GM12878 (cell line): ENCODE measurements at regions not wholly inside any gene's neighbourhood (a gene's known extent, or its start where the extent isn't known, plus 50 kb on each side); places are given as distances from the start of the nearest gene placed in this dataset.

Experiments
- ATAC-seq: fragments of 200-7000 bp; cut with Tn5 transposase; 3 replicates; pipeline ENCODE4 v1.9.1; 2020; ENCODE audit warnings: mild to moderate bottlenecking, moderate library complexity
- BruUV-seq: library from RNA; stranded (reverse); fragments of 400-500 nt; replicated peaks from 2 replicates; lab custom pipeline; 2021; lab: Mats Ljungman, UMichigan
- CTCF ChIA-PET: fragments of 300-600 bp; sonication (Branson Sonifier 250); formaldehyde crosslinking; extraction: SDS; loops from one replicate; lab custom pipeline; 2021; ENCODE audit warnings: inconsistent platforms; lab: Yijun Ruan, JAX
- POLR2A ChIA-PET: fragments of 350-600 bp; formaldehyde crosslinking; extraction: SDS; loops from one replicate; lab custom pipeline; 2021; ENCODE audit warnings: inconsistent platforms; lab: Charles Lee
- RAD21 ChIA-PET: fragments of 300-600 bp; sonication (Branson Sonifier 250); formaldehyde crosslinking; loops from one replicate; lab custom pipeline; 2023; ENCODE audit warnings: antibody characterized with exemption; ENCODE audit not compliant: unreplicated experiment; lab: Charles Lee
- SMC1A ChIA-PET: fragments of 300-600 bp; sonication (Branson Sonifier 250); formaldehyde crosslinking; loops from one replicate; lab custom pipeline; 2023; ENCODE audit not compliant: unreplicated experiment, uncharacterized antibody; lab: Charles Lee
- DNase-seq: peaks from one replicate; pipeline ENCODE4 v3.0.0-alpha.2; 2011; ENCODE audit warnings: low read depth, low spot score
- FAIRE-seq: peaks from 3 replicates; lab custom pipeline; 2011; peaks lifted over from hg19 to GRCh38; lab: Jason Lieb, UNC
- H2AFZ ChIP-seq: 2 replicates; pipeline ENCODE4 v1.6.0; 2011; ENCODE audit warnings: low read depth, low read length, control low read depth; ENCODE audit not compliant: control insufficient read depth
- H3K27ac ChIP-seq: 2 replicates; pipeline ENCODE4 v1.5.1; 2011; ENCODE audit warnings: control low read depth; ENCODE audit not compliant: control insufficient read depth, insufficient read depth
- H3K27me3 ChIP-seq, 2 experiments: replicated peaks in 1 of 2; 2 replicates each; pipeline versions ENCODE4 v1.6.0 to v1.6.1; 2011; ENCODE audit warnings: low read length in 1 of 2; ENCODE audit not compliant: control insufficient read depth in 2 of 2, insufficient read depth in 2 of 2
- H3K36me3 ChIP-seq, 2 experiments: 2 replicates each; pipeline ENCODE4 v1.5.1; 2011; ENCODE audit warnings: low read length in 1 of 2; ENCODE audit not compliant: control insufficient read depth in 2 of 2, insufficient read depth in 2 of 2
- H3K4me1 ChIP-seq: 2 replicates; pipeline ENCODE4 v1.6.1; 2011; ENCODE audit warnings: mild to moderate bottlenecking, low read length, moderate library complexity, mixed read lengths; ENCODE audit not compliant: control insufficient read depth, insufficient read depth
- H3K4me2 ChIP-seq: 2 replicates; pipeline ENCODE4 v1.6.0; 2011; ENCODE audit warnings: control low read depth; ENCODE audit not compliant: control insufficient read depth, insufficient read depth
- H3K4me3 ChIP-seq: fragments of 200-600 bp; sonication (generic); 2 replicates; pipeline ENCODE4 v1.5.1; 2016
- H3K79me2 ChIP-seq: 2 replicates; pipeline ENCODE4 v1.6.0; 2011; ENCODE audit warnings: low read length; ENCODE audit not compliant: control insufficient read depth, insufficient read depth
- H3K9ac ChIP-seq: 2 replicates; pipeline ENCODE4 v1.8.0; 2011; ENCODE audit warnings: low read length, control low read depth, mixed read lengths; ENCODE audit not compliant: control insufficient read depth, insufficient read depth
- H3K9me3 ChIP-seq: replicated peaks from 3 replicates; pipeline ENCODE4 v1.5.1; 2011; ENCODE audit warnings: mild to moderate bottlenecking, low read length; ENCODE audit not compliant: control insufficient read depth, insufficient read depth
- H4K20me1 ChIP-seq: 2 replicates; pipeline ENCODE4 v1.6.0; 2011; ENCODE audit not compliant: control insufficient read depth, insufficient read depth
- CEBPB ChIP-seq, 2 experiments: fragments of 150-350 bp in 1 of 2; IDR thresholded peaks; 2 replicates each; pipeline ENCODE4 v1.6.1; 2012 to 2014; ENCODE audit warnings: low read depth in 2 of 2, low read length in 2 of 2, borderline replicate concordance in 1 of 2, inconsistent platforms in 1 of 2
- CREB1 ChIP-seq: IDR thresholded peaks from 2 replicates; pipeline ENCODE4 v1.6.1; 2012; ENCODE audit warnings: low read depth, mild to moderate bottlenecking, inconsistent platforms
- E2F4 ChIP-seq: IDR thresholded peaks from 2 replicates; pipeline ENCODE4 v1.6.1; 2012; ENCODE audit warnings: low read depth, low read length, improper control_type of control experiment
- KDM1A ChIP-seq: fragments of 200-600 bp; sonication (generic); IDR thresholded peaks from 2 replicates; pipeline ENCODE4 v1.6.1; 2016; ENCODE audit warnings: borderline replicate concordance
- LARP7 ChIP-seq: fragments of 450-650 bp; IDR thresholded peaks from 2 replicates; pipeline ENCODE4 v1.6.1; 2017; ENCODE audit warnings: mild to moderate bottlenecking
- MLLT1 ChIP-seq: fragments of 450-650 bp; IDR thresholded peaks from 2 replicates; pipeline ENCODE4 v1.6.1; 2016; ENCODE audit warnings: mild to moderate bottlenecking
- MTA3 ChIP-seq: IDR thresholded peaks from 2 replicates; pipeline ENCODE4 v1.6.1; 2012; ENCODE audit warnings: low read length, inconsistent platforms, borderline replicate concordance
- MYB ChIP-seq: fragments of 150-350 bp; IDR thresholded peaks from 2 replicates; pipeline ENCODE4 v1.6.1; 2014; ENCODE audit warnings: mild to moderate bottlenecking, low read depth, low read length, borderline replicate concordance
- NBN ChIP-seq: fragments of 450-650 bp; IDR thresholded peaks from 2 replicates; pipeline ENCODE4 v1.6.1; 2016
- PAX5 ChIP-seq: IDR thresholded peaks from 2 replicates; pipeline ENCODE4 v1.6.1; 2011; ENCODE audit warnings: low read depth, low read length, borderline replicate concordance
- RELB ChIP-seq: fragments of 450-650 bp; IDR thresholded peaks from 2 replicates; pipeline ENCODE4 v1.6.1; 2017; ENCODE audit warnings: low read depth, mild to moderate bottlenecking, moderate library complexity
- SIX5 ChIP-seq: IDR thresholded peaks from 2 replicates; pipeline ENCODE4 v1.6.1; 2011; ENCODE audit warnings: mild to moderate bottlenecking, low read depth, low read length, moderate library complexity; ENCODE audit not compliant: severe bottlenecking
- SMAD5 ChIP-seq: IDR thresholded peaks from 2 replicates; pipeline ENCODE4 v1.6.1; 2016; ENCODE audit warnings: antibody characterized with exemption, low read depth
- STAT1 ChIP-seq: fragments of 450-650 bp; conservative IDR thresholded peaks from 2 replicates; pipeline ENCODE4 v1.6.1; 2014; ENCODE audit warnings: antibody characterized with exemption, mild to moderate bottlenecking
- TCF3 ChIP-seq: IDR thresholded peaks from 2 replicates; pipeline ENCODE4 v1.6.1; 2012; ENCODE audit warnings: low read depth, mild to moderate bottlenecking, low read length, borderline replicate concordance; ENCODE audit not compliant: insufficient read depth
- ZBTB33 ChIP-seq: fragments of 450-650 bp; IDR thresholded peaks from 2 replicates; pipeline ENCODE4 v1.6.1; 2017; ENCODE audit warnings: mild to moderate bottlenecking
- WGBS: methylation state at CpG from one replicate; pipeline ENCODE4 v1.1.6; 2016; ENCODE audit warnings: low lambda C conversion rate; ENCODE audit not compliant: insufficient replicate concordance, insufficient coverage; ENCODE audit errors: missing lambda C conversion rate; 5-methylcytosine and 5-hydroxymethylcytosine counted together
- in situ Hi-C: fragments of 300-500 bp; cut with MboI; formaldehyde crosslinking; loops from 9 replicates; pipeline ENCODE4 v1.14.3; 2018; ENCODE audit warnings: mixed read lengths
- intact Hi-C: fragments of 100-400 bp; cut with micrococcal nuclease; formaldehyde crosslinking; loops from one replicate; pipeline ENCODE4 v1.14.2; 2022; ENCODE audit not compliant: unreplicated experiment

- no peaks in the 10 kb centered on the region for H3K4me1 ChIP-seq
- POLR2A ChIA-PET, result no interaction called here
- BruUV-seq, result no TSS peak
- ATAC-seq, result no peak
- TF ChIP-seq LARP7 (no peak), STAT1 (no peak), RELB (no peak), TCF3 (no peak), SIX5 (no peak), NBN (no peak), CEBPB (IDR thresholded peaks at IDR 0.05; ENCODE audit: borderline replicate concordance in 1 of 2, low read depth in 2 of 2, low read length in 2 of 2) (no peak), KDM1A (no peak), MYB (no peak), CREB1 (no peak), E2F4 (no peak), MLLT1 (no peak), ZBTB33 (no peak), SMAD5 (no peak), MTA3 (no peak), PAX5 (no peak)
- RAD21 ChIA-PET, result no interaction called here
- H3K4me3 ChIP-seq, result no peak overlapping the region
- H3K36me3 ChIP-seq, result no peaks in the 10 kb centered on the region
- SMC1A ChIA-PET, result interaction anchor here (1.1 kb wide), 1 partner anchor 78 kb away, joined by 3 read pairs; no protein-coding TSS in a partner anchor
- no peaks in the 10 kb centered on the region for H4K20me1 ChIP-seq
- no peaks in the 10 kb centered on the region; a peak in 1 of 4 replicates for H3K27me3 ChIP-seq
- no peak for FAIRE-seq
- intact Hi-C loops (no loop called here), in situ Hi-C loops (no loop called here)
- H3K79me2 ChIP-seq, result no peaks in the 10 kb centered on the region
- no peak overlapping the region for H3K27ac ChIP-seq
- H3K9ac ChIP-seq, result no peak overlapping the region
- H3K9me3 ChIP-seq, result no peaks in the 10 kb centered on the region
- CTCF ChIA-PET, result no interaction called here
- 5% methylated on average over 1 of the region's 1 CpG for WGBS
- no peak overlapping the region for H3K4me2 ChIP-seq
- DNase-seq, result no peak
- no peak overlapping the region for H2AFZ ChIP-seq
Measured at GRCh38 chr11:33454264-33454663, 197.1 kb downstream of the HIPK3 start.
